Fibroblast of pulmonary artery (primary cell): ENCODE measurements at regions not wholly inside any gene's neighbourhood (a gene's known extent, or its start where the extent isn't known, plus 50 kb on each side); places are given as distances from the start of the nearest gene placed in this dataset.

Source experiments
- DNase-seq: peaks from one replicate; pipeline ENCODE4 v3.0.0-alpha.2; 2010; ENCODE audit warnings: low read depth
- H3K4me3 ChIP-seq: replicated peaks from 2 replicates; pipeline ENCODE4 v1.5.1; 2011; ENCODE audit warnings: low read depth, mild to moderate bottlenecking, control low read depth, low read length, moderate library complexity
- TF ChIP-seq, protein P1 (sequence below): IDR thresholded peaks from 2 replicates; pipeline ENCODE4 v1.5.1; 2011; ENCODE audit warnings: mild to moderate bottlenecking, control low read depth, low read length, inconsistent platforms; ENCODE audit errors: missing control alignments

DNA sequence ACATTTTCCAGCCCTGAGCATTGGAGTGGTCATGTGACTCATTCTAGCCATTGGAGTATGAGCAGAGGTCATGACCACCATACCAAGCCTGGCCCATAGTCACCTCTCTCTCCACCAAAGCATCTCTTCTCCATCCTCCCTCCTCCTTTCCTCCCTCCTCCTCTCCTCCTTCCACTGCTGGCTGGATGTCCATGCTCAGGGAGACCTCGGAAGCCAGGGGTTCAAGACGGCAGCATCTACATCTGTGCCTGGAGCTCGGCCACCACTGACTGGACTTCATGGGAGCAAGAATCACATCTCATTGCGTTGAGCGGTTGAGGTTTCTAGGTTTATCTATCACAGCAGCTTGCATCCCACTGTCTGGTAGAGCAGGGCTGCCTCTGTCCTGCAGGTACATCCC is 252.4 kb downstream of the NDUFA10 start:
- no peak for DNase-seq
- TF ChIP-seq, protein P1, sequence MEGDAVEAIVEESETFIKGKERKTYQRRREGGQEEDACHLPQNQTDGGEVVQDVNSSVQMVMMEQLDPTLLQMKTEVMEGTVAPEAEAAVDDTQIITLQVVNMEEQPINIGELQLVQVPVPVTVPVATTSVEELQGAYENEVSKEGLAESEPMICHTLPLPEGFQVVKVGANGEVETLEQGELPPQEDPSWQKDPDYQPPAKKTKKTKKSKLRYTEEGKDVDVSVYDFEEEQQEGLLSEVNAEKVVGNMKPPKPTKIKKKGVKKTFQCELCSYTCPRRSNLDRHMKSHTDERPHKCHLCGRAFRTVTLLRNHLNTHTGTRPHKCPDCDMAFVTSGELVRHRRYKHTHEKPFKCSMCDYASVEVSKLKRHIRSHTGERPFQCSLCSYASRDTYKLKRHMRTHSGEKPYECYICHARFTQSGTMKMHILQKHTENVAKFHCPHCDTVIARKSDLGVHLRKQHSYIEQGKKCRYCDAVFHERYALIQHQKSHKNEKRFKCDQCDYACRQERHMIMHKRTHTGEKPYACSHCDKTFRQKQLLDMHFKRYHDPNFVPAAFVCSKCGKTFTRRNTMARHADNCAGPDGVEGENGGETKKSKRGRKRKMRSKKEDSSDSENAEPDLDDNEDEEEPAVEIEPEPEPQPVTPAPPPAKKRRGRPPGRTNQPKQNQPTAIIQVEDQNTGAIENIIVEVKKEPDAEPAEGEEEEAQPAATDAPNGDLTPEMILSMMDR, result no peak
- no peak overlapping the region for H3K4me3 ChIP-seq

DNA sequence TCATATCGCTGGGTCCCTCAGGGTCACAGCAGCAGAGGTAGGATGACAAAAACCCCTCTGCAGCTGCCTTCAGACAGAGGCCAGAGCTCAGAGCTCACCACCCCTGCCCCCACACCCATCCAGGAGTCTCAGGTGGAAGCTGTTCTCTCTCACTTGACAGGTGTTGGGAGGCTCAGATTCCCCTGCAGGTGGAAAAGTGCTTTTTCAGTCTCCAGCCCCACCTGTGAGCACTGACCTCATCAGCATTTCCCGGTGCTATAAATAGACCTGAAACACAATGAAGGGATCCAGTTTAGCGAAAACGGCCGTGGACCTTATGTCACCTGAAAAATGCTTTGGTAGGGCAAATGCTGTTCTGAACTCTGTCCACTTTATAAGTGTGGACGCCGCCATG is 254.9 kb downstream of the NDUFA10 start:
- TF ChIP-seq, protein P1, result no peak
- no peak overlapping the region for H3K4me3 ChIP-seq
- DNase-seq, result no peak

DNA sequence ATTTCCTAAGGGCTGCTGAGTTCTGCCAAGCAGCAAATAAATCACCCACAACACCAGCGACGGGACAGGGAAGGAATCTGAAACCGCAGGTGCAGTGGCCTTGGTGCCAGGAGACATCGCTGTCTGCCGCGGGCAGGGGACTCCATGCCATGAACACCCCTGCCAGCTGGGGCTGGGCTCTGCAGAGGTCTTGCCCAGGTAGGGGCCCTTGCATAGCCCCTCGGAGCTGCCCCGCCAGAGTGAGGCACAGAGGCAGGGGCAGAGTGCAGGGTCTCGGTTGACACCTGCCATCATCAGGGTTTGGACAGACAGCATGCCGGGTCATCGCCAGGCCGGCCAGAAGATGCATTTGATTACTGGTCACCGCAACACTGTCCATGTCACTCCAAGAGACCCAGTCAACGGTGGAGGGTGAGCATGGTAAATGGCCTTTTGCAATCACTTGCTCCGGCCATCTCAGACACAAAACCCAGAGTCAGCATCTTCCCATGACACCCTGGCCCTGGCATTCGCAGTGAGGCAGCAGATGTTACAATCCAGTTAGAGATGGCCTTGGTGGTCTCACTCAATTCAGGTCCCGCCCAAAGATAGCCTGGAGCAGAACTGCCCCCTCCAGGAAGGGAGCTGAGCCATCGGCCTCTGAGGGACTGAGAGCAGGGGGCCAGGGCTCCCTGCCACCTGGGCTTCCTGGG is 255.4 kb downstream of the NDUFA10 start:
- no peak overlapping the region for H3K4me3 ChIP-seq

DNA sequence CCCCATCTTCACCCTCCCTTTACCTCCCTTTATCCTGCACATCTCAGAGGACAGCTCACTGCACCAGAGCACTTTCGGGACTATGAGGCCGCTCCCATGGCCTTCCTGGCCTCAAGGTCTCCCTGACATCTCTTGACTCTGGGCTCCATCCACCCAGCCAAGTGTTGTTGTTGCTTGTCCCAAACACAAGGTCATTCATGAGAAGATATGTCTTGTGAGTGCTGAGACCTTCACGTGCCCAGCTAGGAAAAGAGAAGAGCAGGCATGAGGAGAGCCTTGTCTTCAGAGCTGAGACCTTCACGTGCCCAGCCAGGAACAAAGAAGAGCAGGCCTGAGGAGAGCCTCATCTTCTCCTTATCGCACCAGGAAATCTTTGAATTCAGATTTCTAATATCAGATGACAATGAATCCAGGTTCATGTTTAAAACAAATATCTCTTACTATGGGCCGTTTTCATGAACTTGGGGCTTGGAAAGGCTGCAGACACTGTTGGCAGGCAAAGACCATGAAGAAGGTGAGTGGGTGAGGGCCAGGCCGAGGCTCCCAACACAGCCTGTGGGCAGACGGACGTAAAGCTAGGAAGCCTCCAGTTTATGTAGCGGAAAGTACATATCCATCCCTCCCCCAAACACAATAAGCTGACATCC is 256.1 kb downstream of the NDUFA10 start:
- DNase-seq, result no peak

More for the DNA sequence above, 255.4 kb downstream of the NDUFA10 start:
- TF ChIP-seq, protein P1, result no peak
- no peak for DNase-seq

DNA sequence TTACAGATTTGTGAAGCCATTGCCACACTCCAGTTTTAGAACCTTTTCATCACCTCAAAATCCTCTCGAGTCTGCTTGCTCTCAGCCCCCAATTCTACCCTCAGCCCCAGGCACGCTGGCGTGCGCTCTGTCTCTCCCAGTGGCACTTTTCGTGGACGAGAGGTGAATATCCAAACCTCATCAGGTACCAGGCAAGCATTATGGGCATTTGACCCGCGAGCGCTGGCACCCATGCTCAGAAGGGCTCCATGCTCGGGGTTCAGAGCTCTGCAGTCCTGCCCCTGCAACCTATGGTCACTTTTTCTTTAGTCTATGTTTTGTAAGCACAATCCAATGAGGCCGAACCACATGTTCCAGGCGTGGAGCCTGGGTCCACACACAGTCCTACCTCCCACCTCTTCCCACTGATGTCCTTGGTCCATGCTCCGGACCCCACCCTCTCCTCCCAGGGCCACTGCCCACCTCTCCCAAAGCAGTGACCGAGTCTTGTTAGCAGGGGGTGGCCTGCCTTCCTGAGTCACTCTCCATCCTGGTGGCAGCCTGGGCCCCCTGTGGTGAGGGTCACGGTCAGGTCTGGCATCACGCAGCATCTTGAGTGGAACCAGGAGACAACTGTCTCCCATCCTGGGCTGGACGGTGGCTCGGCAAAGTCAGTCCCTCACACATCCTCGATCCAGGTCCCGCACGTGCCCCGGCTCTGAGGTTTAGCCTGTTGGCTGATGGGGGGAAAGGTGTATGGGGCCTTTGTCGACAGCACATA is 256.9 kb downstream of the NDUFA10 start:
- TF ChIP-seq, protein P1, result no peak
- no peak for DNase-seq
- H3K4me3 ChIP-seq, result no peak overlapping the region

More for the DNA sequence above, 256.1 kb downstream of the NDUFA10 start:
- TF ChIP-seq, protein P1, result no peak
- H3K4me3 ChIP-seq, result no peak overlapping the region

DNA sequence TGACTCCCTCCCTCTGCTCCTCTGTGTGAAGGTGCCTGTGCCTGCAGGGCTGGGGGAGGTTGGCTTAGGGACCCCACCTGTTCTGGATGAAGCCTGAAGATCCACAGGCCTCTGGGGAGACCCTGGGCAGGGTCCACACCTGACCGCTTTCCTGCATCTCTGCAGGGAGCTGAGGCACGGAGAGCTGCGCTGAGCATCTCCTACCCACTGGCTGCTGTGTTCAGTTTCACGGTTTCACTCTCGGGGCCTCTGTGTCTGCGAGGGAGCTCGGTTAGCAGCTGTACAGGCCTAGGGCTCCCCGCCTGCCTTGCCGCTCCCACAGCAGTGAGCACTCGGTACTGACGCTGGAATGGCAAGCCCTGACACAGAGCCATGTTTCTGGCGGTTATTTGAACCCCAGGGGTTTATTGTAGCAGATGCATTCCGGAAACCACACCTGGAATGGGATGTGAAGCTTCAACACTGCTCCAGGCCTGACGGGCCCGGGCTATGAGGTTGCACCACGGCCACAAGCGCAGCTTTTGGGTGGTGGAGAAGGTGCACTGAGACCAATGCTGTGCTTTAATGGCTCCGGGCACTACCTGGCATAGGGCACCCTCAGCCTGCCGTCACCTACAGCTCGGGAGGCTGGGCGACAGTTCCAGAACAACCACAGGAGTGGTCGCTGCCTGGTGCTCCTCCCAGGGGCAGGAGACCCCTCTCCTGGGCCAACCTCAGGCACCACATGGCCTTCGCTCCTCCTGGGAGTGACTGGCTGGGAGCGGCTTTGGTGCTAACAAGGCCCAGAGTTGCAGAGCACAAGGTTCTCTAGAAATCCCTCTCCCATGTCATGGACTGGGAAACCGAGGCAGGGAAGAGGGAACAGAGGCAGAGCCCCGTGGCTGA is 257.9 kb downstream of the NDUFA10 start:
- TF ChIP-seq, protein P1, result no peak
- no peak overlapping the region for H3K4me3 ChIP-seq
- no peak for DNase-seq
